ENCODE measurements at regions not wholly inside any gene's neighbourhood (a gene's known extent, or its start where the extent isn't known, plus 50 kb on each side); places are given as distances from the start of the nearest gene placed in this dataset.

DNA sequence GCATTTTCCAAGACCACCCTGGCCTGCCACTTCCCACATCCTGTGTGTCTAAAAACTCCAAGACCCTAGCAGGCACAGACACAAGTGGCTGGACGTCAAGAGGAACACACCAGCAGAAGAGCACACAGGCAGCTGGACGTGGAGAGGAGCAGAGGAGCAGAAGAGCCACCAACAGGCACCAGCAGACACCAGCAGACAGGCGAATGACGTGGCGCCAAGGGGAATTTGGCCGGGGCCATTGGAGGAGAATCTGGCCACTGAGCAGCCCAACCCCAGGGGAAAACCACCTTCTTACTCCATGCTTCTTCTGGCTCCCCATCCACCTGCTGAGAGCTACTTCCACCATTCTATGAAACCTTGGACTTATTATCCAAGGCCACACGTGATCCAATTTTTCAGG is 243.1 kb upstream of the CTSO start:
- TF ChIP-seq ELF1 (IDR thresholded peaks at IDR 0.05; ENCODE audit: borderline replicate concordance, low read depth) (no peak), MAX (IDR thresholded peaks at IDR 0.05) (no peak), SIN3A (IDR thresholded peaks at IDR 0.05; ENCODE audit: low read depth) (no peak), RAD21 (IDR thresholded peaks at IDR 0.05; ENCODE audit: low read depth) (no peak), YY1 (IDR thresholded peaks at IDR 0.05; ENCODE audit: extremely low read depth, insufficient replicate concordance, low read depth, low read length) (no peak), EGR1 (IDR thresholded peaks at IDR 0.05; ENCODE audit: low read depth) (no peak), JUND (IDR thresholded peaks at IDR 0.05) (no peak), POLR2A (IDR thresholded peaks at IDR 0.05; ENCODE audit: borderline replicate concordance, extremely low read depth, insufficient read depth, insufficient read length) (no peak), POLR2AphosphoS5 (IDR thresholded peaks at IDR 0.05; ENCODE audit: low read depth, low read length) (no peak), CEBPB (IDR thresholded peaks at IDR 0.05; ENCODE audit: low read depth) (no peak), EZH2phosphoT487 (IDR thresholded peaks at IDR 0.05; ENCODE audit: borderline replicate concordance) (no peak), ZBTB33 (IDR thresholded peaks at IDR 0.05; ENCODE audit: extremely low read depth, insufficient replicate concordance, low read length) (no peak), ATF3 (IDR thresholded peaks at IDR 0.05) (no peak), CBX3 (IDR thresholded peaks at IDR 0.05; ENCODE audit: low read depth) (no peak), ZNF274 (IDR thresholded peaks at IDR 0.05; ENCODE audit: low read depth, low read length) (no peak), SRF (IDR thresholded peaks at IDR 0.05; ENCODE audit: low read depth) (no peak)
- ATAC-seq, result no peak

More for the DNA sequence above, 243.1 kb upstream of the CTSO start:
- intact Hi-C loops (cut with micrococcal nuclease), result no loop called here
- no peaks in the 10 kb centered on the region for H3K27me3 ChIP-seq (ENCODE audit: insufficient read depth, low read length)
- H2AFZ ChIP-seq (ENCODE audit: low read depth, low read length, poor library complexity, severe bottlenecking), result no peak overlapping the region
- POLR2A ChIA-PET, result no interaction called here
- H3K4me1 ChIP-seq (ENCODE audit: control insufficient read depth in 1 of 2, insufficient read depth in 2 of 2, low read length in 2 of 2), result no peaks in the 10 kb centered on the region
- H3K27ac ChIP-seq (ENCODE audit: low read depth, low read length), result no peak overlapping the region
- CTCF ChIA-PET, result no interaction called here
- no peak overlapping the region for H3K4me2 ChIP-seq (ENCODE audit: low read length)
- BruUV-seq (replicated peaks), result no TSS peak
- no peak overlapping the region for H3K4me3 ChIP-seq (replicated peaks in 1 of 2; ENCODE audit: low read depth in 1 of 2, low read length in 2 of 2)
- H3K9me3 ChIP-seq (ENCODE audit: control insufficient read depth in 1 of 2, insufficient read depth in 1 of 2, low read depth in 1 of 2, low read length in 2 of 2), result no peaks in the 10 kb centered on the region
- no peak for DNase-seq (ENCODE audit: low read depth, low spot score)
- H3K79me2 ChIP-seq (ENCODE audit: insufficient read depth, low read length), result no peaks in the 10 kb centered on the region
- no peaks in the 10 kb centered on the region; the same call in 1 of the 2 replicates for H3K9me2 ChIP-seq (ENCODE audit: insufficient read depth)
- no peaks in the 10 kb centered on the region for H4K20me1 ChIP-seq (ENCODE audit: insufficient read depth)
- H3K36me3 ChIP-seq (ENCODE audit: control insufficient read depth in 1 of 2, insufficient read depth in 2 of 2, low read length in 2 of 2), result no peaks in the 10 kb centered on the region
- H3K9ac ChIP-seq (ENCODE audit: low read length), result no peak overlapping the region
- RAD21 ChIA-PET (ENCODE audit: low non-redundant PET in 1 of 2, low total read pairs in 2 of 2, uncharacterized antibody in 2 of 2, unreplicated experiment in 2 of 2), result no interaction called here

All from HCT116 (cell line).